RWPE2 (cell line): ENCODE measurements at regions not wholly inside any gene's neighbourhood (a gene's known extent, or its start where the extent isn't known, plus 50 kb on each side); places are given as distances from the start of the nearest gene placed in this dataset.

Experiments used
- ATAC-seq: fragments of 200-7000 bp; cut with Tn5 transposase; 3 replicates; pipeline ENCODE4 v1.9.1; 2021; ENCODE audit warnings: low read depth
- DNase-seq: peaks from one replicate; pipeline ENCODE4 v3.0.0-alpha.2; 2020; ENCODE audit warnings: low spot score
- H3K27ac ChIP-seq: fragments of 450-650 bp; 2 replicates; pipeline ENCODE4 v1.5.1; 2017; ENCODE audit warnings: mild to moderate bottlenecking; ENCODE audit not compliant: poor library complexity, severe bottlenecking
- H3K27me3 ChIP-seq: fragments of 250-450 bp; sonication (Bioruptor Pico); 2 replicates; pipeline ENCODE4 v1.5.1; 2021; ENCODE audit warnings: mild to moderate bottlenecking, moderate library complexity; ENCODE audit not compliant: insufficient read depth, poor library complexity, severe bottlenecking
- H3K36me3 ChIP-seq: fragments of 250-450 bp; sonication (Bioruptor Pico); 2 replicates; pipeline ENCODE4 v1.5.1; 2020; ENCODE audit warnings: low read depth, mild to moderate bottlenecking, moderate library complexity
- H3K4me1 ChIP-seq: fragments of 250-450 bp; sonication (Bioruptor Pico); 2 replicates; pipeline ENCODE4 v1.5.1; 2021; ENCODE audit warnings: mild to moderate bottlenecking, moderate library complexity; ENCODE audit not compliant: insufficient read depth, poor library complexity, severe bottlenecking
- H3K4me3 ChIP-seq: fragments of 250-450 bp; sonication (Bioruptor Pico); 2 replicates; pipeline ENCODE4 v1.5.1; 2021; ENCODE audit warnings: mild to moderate bottlenecking, moderate library complexity; ENCODE audit not compliant: severe bottlenecking
- H3K9me3 ChIP-seq: fragments of 250-450 bp; sonication (Bioruptor Pico); 2 replicates; pipeline ENCODE4 v1.5.1; 2021; ENCODE audit warnings: mild to moderate bottlenecking, moderate library complexity; ENCODE audit not compliant: severe bottlenecking
- CTCF ChIP-seq: fragments of 450-650 bp; IDR thresholded peaks from one replicate; pipeline ENCODE4 v1.5.1; 2017; ENCODE audit warnings: mild to moderate bottlenecking, moderate library complexity; ENCODE audit not compliant: poor library complexity, severe bottlenecking

GRCh38 chr12:58761308-58761707 lies 159.0 kb downstream of the LRIG3 start:
- peaks cover 4% of the 10 kb centered on the region for H3K4me1 ChIP-seq
- no peak overlapping the region for H3K4me3 ChIP-seq
- no peaks in the 10 kb centered on the region for H3K36me3 ChIP-seq
- H3K9me3 ChIP-seq: no peaks in the 10 kb centered on the region
- ATAC-seq (no peak), DNase-seq (no peak)
- no peak for TF ChIP-seq CTCF
- H3K27ac ChIP-seq: no peak overlapping the region
- no peaks in the 10 kb centered on the region for H3K27me3 ChIP-seq

- Histone ChIP-seq H3K36me3 (no peaks in the 10 kb centered on the region), H3K9me3 (no peaks in the 10 kb centered on the region), H3K4me3 (no peak overlapping the region), H3K27ac (no peak overlapping the region), H3K27me3 (no peaks in the 10 kb centered on the region), H3K4me1 (no peaks in the 10 kb centered on the region)
- ATAC-seq: no peak
- DNase-seq: no peak
- no peak for TF ChIP-seq CTCF
These were observed 156.0 kb downstream of the LRIG3 start for GRCh38 chr12:58764100-58764953.

- H3K27me3 ChIP-seq: no peaks in the 10 kb centered on the region
- no peaks in the 10 kb centered on the region for H3K4me1 ChIP-seq
- H3K4me3 ChIP-seq: no peak overlapping the region
- no peak for ATAC-seq
- no peaks in the 10 kb centered on the region for H3K9me3 ChIP-seq
- H3K36me3 ChIP-seq: no peaks in the 10 kb centered on the region
- no peak for TF ChIP-seq CTCF
- no peak overlapping the region for H3K27ac ChIP-seq
- DNase-seq: no peak
These were observed 155.2 kb downstream of the LRIG3 start for GRCh38 chr12:58765076-58765475.

DNA sequence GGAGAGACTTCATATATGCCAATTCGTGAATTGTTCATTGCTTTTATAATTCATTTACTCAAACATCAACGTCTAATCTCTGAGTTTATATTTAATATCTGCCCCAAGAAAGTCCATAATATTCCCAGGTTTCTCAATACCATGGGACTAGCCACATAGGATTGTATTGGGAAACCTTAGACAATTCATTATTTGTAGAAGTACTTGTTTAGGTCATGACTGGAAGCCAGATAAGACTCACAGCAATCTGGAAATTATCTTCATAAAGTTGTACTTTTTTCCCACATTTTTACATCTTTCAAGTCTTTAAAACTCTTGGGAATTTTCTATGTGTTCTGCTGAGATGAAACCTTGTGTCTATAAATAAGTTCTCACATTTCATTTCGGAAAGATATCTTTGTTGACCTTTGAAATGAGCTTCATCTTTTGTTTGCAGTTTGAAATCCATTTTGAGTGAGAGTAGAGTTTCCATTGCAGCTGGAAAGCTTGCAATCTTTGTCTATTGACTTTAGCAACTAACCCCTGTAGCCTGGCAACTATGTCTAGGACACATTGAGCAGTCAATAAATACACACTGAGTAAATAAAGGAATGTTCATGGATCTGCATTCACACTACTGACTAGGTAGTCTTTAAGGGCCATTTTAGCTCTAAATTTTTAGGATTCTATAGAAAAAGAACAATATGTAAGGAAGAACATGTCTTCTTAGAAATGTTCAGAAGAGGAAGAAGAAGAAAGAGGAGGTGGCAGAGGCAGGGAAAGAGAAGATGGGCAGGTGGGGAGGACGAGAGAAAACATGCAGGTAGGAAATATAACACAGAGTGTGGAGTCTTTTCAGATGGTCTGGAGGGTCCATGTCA lies 154.4 kb downstream of the LRIG3 start:
- no peak overlapping the region for H3K27ac ChIP-seq
- no peaks in the 10 kb centered on the region for H3K36me3 ChIP-seq
- H3K4me1 ChIP-seq: no peaks in the 10 kb centered on the region
- DNase-seq (no peak), ATAC-seq (no peak)
- no peaks in the 10 kb centered on the region for H3K9me3 ChIP-seq
- H3K27me3 ChIP-seq: no peaks in the 10 kb centered on the region
- no peak overlapping the region for H3K4me3 ChIP-seq
- TF ChIP-seq CTCF: no peak
